Skin epidermis (tissue), 12 donors: ENCODE measurements at regions not wholly inside any gene's neighbourhood (a gene's known extent, or its start where the extent isn't known, plus 50 kb on each side); places are given as distances from the start of the nearest gene placed in this dataset.
"Not testable (repeated sequence)": the region's sequence is repeated elsewhere in the genome, so short reads cannot be mapped to it uniquely, and the experiment has no call there.

ENCODE experiments used
- H3K27ac ChIP-seq, 21 experiments: fragments of 200-600 bp; sonication (generic) in 11 of 21; one replicate each; pipeline ENCODE4 v1.5.0; 2020; ENCODE audit warnings: mild to moderate bottlenecking in 3 of 21, inconsistent platforms in 2 of 21, moderate library complexity in 2 of 21
- H3K4me3 ChIP-seq, 7 experiments: fragments of 200-600 bp; sonication (generic) in 2 of 7; one replicate each; pipeline ENCODE4 v1.5.0; 2020; ENCODE audit warnings: inconsistent platforms in 2 of 7, mild to moderate bottlenecking in 2 of 7, moderate library complexity in 1 of 7

DNA sequence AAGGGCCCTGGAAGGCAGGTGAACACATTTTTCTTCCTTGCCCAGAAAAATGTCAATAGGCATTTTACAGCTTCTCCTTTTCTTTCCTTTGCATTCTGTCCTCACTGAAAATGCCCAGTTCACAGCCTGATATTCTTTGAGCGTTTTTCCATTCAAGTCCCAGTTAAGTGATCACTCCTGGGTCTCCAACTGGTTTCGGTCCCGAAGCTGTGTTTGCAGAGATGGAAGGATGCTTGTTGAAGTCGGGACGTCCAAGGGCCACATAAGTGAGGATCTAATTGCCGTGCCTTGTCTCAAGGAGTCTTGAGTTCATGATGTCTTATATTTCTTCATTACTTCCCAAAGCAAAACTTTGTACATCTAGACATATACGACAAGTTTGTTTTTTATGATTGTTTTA lies 208.7 kb upstream of the PRKCQ start:
- no peak overlapping the region for H3K27ac ChIP-seq

DNA sequence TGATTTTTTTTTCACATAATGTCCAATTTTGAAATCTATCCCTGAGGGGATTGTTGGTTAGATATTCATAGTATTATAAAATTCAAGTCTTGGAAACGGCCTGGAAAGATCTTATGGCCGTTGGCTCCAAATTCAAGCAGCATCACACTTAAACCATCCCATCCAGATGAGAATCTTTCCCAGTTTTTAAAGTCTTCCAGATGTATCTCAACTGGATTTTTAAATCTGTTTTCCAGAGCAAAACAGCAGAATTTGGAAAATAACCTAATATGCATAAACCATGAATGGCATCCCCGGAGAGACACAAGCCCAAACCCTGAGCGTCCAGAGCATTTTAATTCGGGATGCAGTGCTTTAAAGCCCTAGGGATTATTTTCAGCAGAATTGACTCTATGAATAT lies 208.2 kb upstream of the PRKCQ start:
- no peak overlapping the region for H3K27ac ChIP-seq
- H3K4me3 ChIP-seq, result no peak overlapping the region

More for the DNA sequence above, 208.7 kb upstream of the PRKCQ start:
- H3K4me3 ChIP-seq, result no peak overlapping the region

DNA sequence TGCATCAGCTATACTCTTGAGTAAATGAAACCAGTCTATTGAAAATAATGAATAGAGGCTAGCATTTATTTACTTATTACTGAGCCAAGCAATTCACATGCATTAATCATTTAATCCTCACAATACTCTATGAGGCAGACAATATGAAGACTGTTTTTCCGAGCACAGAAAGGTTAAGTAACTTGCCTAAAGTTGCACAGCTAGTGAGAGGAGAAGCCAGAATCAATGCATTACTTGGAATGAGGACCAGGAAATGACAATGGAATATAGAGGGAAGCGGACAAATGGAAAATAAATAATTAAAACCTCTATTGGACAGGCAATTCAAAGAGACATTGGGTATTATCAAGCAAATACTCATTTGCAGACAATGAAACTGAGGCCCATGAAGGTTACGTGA lies 207.6 kb upstream of the PRKCQ start:
- Histone ChIP-seq H3K4me3 (no peak overlapping the region), H3K27ac (no peak overlapping the region)

DNA sequence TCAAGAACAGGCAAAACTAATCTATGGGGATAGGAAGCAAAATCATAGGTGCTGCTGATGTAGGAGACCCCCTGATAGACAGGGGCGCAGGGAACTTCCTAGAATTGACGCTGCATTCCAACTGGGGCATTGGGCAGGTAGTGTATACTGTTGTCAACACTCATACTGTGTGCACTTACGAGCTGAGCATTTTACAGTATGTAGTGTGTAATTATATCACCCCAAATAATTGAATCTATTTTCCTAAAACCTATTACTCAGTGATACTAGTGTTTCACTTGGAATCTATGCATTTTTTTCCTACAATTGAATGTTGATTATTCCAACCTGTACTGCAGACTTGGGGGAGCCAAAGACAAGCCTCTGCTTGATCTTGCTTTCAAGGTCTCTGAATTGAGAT lies 207.0 kb upstream of the PRKCQ start:
- no peak overlapping the region for H3K4me3 ChIP-seq
- H3K27ac ChIP-seq, result no peak overlapping the region

DNA sequence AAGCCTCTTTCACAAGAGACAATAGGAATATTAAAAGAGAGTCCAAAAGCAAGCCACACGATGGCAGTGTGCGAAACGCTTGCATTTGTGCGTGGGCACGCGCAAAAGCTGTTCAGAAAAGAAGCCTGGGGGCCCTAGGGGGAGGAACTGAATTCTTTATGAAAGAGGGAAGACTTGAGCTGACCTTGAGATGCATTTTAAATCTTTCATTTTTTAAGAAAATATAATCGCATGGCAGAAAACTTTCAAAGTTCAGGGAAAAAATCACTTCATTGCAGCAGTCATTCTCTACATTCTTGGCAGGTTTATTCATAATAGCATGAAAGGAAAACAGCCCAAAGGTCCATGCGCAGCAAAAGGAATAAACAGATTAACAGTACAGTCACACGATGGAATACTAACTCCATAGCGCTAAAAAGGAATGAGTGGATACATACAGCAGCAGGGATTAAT lies 206.5 kb upstream of the PRKCQ start:
- Histone ChIP-seq H3K4me3 (no peak overlapping the region), H3K27ac (no peak overlapping the region)

DNA sequence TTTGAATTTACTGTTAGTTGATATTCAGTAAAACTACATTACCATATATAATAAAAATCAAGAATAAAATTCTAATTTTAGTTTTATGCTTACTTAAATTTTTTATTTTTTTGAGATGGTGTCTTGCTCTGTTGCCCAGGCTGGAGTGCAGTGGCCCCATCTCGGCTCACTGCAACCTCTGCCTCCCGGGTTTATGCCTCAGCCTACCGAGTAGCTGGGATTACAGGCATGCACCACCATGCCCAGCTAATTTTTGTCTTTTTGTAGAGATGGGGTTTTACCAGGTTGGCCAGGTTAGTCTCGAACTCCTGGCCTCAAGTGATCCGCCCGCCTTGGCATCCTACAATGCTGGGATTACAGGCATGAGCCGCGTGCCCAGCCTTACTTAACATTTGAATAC lies 204.4 kb upstream of the PRKCQ start:
- not testable (repeated sequence) for H3K4me3 ChIP-seq, H3K27ac ChIP-seq

DNA sequence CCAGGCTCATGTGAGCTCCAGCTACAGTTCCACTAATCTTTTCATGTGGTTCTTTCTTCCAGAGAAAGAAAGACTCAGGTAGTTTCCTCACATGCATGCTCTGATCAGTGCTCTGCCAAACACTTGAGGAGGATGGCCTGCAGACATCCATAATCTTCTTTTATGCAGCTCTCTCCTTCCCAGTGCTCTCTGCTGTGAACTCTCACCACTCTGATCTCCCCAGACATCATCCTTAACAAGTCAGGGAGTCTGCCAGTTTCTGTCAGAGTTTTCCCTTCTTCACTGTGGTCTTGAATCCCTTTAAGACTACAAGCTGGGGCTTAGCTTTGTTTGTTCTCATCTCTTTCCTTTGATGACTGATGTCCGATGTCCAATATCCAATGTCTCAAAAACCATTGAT lies 203.4 kb upstream of the PRKCQ start:
- no peak overlapping the region for H3K4me3 ChIP-seq
- H3K27ac ChIP-seq, result no peak overlapping the region

DNA sequence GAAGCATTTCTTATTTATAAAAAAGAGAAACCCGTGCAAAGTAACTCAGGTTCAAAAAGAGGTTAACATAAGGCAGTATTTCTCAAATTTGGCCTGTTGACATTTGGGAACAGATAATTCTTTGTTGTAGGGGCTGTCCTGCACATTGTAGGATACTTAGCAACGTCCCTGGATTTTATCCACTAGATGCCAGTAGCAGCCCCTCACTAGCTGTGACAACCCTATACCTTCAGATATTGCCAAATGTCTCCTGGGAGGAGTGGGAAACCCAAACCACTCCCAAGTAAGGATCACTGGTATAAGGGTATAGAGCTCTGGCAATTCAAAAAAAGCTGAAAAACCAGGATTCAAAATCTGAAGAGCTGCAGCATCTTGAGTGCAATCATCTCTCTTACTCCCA lies 202.3 kb upstream of the PRKCQ start:
- no peak overlapping the region for H3K4me3 ChIP-seq
- no peak overlapping the region for H3K27ac ChIP-seq

DNA sequence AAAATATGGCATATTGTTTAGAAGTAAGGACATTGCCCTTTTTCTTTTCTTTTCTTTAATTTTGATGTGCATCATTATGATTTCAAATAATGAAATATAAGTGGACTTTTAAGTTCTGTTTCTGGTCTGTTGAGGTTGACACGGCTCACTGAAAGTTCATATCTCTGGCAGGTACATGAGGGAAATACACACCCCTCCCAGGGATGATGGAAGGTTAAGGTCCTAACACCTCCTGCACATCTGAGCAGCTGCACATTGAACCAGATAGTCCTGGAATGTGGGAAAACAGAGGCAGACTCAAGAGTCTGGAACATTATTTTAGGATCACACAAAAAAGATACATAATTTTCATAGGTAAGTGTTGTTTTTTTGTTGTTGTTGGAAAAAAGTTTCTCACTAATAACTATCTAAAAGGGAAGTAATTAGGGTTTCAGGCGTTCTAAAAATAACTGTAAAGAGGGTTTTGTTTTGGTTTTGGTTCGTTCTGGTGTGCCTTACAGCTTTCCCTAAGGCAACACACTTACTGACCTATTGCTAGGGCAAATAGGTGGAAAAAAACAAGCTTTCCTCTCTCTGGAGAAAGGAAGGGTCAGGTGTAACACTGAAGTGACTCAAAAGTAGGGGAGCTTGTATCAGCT lies 201.2 kb upstream of the PRKCQ start:
- H3K27ac ChIP-seq, result no peak overlapping the region
- no peak overlapping the region for H3K4me3 ChIP-seq

DNA sequence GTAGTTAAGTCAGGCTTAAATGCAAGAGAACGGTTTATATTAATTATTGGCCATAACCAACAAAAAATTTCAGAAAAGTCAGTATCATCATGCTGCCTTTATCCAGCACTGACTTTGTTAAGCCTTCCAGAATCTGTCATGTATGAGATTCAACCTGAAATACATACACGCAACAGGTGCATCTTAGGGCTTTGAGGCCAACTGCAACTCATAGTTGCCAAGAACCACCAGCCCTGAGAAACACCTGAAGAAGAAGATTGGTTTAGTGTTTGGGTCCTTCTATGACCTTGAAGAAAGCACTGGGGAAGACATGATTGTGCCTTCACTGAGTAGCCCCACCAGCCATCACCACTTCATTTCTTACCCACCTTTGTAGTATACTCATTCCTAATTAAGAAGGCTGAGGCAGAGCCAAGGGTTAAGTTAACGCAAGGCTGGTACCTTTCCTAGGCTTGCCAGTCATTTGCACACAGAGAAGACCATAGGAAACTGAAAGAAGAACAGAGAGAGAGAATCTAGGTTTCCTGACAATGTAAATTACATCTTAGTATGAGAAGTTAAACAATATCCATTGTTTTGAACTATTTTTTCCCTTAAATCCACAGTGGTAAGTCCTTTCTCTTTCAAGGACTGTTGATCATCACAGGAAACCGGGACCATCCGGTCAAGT lies 200.1 kb upstream of the PRKCQ start:
- Histone ChIP-seq H3K27ac (no peak overlapping the region), H3K4me3 (no peak overlapping the region)

DNA sequence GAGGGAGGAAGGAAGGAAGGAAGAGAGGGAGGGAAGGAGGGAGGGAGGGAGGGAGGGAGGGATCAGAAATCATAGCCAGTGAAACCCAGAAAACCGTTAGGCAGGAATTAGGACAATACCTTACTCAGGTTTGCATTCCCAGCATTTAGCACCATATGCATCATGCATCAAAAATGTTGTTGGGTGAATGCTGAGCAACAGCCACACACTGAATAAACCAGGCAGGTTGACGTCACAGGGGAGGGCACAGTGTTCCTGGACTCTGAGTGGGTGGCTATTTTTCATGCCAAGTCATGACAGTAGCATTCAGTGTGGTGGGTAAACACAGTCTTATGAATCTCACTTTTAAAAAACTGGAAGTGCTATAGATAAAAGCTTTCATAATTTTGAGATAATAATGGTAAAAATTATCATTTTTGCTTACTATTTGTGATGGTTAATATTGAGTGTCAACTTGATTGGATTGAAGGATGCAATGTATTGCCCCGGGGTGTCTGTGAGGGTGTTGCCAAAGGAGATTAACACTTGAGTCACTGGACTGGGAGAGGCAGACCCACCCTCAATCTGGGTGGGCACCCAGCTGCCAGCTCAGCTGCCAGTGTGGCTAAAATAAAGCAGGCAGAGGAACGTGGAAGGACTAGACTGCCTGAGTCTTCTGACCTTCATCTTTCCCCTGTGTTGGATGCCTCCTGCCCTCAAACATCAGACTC lies 199.1 kb upstream of the PRKCQ start:
- H3K4me3 ChIP-seq, result no peak overlapping the region
- no peak overlapping the region for H3K27ac ChIP-seq

DNA sequence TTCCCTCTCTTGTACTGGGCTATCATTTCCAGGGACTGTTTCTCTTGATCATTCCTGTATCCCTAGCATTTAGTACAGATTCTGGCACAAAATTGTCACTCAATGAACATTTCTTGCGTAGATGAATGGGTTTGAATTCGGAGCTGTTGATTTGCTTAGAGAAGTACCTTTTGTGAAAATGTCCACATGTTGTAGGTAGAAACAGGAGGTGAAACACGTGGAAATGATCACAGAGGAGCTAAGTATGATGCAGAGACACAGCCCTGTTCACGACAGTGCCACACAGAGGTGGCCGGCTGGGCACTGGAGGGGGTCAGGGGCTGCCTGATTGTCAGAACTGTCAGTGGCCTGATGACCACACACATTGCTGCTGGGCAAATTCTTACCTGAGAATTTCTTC lies 196.1 kb upstream of the PRKCQ start:
- Histone ChIP-seq H3K4me3 (no peak overlapping the region), H3K27ac (no peak overlapping the region)

DNA sequence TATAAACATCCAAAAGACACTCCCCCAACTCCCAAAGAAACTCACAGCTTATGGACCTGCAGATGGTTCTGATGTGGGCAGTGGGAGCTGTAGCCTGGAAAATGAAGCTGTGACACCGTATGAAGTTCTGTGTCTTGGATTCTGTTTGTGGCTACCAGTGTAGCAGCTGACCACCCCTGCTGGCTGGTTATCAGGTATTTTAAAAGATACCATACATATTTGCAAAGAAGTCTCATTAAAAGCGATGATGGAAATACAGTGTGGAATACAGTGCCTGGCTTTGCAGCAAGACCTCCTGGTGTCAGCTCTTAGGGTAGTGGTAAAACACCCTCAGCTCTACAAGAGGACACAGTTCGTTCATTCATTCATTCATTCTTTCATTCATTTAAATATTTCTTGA lies 194.3 kb upstream of the PRKCQ start:
- no peak overlapping the region for H3K4me3 ChIP-seq
- no peak overlapping the region for H3K27ac ChIP-seq

DNA sequence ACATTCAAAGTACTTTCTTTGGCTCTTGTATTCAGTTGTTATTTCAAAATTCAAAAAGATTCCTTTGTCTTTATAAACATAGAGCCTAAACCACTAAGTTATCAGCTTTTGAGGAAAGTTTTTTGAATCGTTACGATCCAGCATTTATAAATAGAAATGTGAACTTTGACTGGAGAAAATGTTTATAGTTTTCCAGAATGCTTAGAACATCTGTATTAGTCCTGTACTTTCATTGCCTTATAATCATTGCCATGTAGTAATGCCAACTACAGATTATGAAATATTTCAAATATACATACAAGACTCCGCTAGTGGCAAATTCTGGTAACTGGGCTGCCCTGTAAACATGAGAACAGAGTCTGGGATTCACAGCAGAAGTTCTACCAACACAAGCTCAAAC lies 191.3 kb upstream of the PRKCQ start:
- no peak overlapping the region for H3K4me3 ChIP-seq
- no peak overlapping the region for H3K27ac ChIP-seq

DNA sequence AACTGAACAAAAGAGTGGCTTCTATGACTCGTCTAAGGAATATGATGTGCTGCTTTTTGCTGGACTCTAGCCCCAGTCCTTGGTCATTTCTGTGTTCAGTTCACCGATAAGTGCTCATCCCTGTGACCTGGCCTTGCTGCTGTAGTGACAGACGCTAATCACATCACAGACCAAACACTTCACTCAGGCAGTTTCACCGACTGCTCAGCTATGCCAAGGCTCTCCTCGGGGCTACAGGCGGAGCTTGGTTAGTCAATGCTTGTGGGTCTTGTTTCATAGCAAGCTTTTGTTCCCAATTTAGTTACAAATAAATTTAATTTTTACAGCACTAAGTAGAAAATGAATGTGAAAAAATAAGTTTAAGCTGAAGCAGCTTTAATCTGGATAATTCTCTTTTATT lies 190.8 kb upstream of the PRKCQ start:
- H3K27ac ChIP-seq, result no peak overlapping the region
- no peak overlapping the region for H3K4me3 ChIP-seq

DNA sequence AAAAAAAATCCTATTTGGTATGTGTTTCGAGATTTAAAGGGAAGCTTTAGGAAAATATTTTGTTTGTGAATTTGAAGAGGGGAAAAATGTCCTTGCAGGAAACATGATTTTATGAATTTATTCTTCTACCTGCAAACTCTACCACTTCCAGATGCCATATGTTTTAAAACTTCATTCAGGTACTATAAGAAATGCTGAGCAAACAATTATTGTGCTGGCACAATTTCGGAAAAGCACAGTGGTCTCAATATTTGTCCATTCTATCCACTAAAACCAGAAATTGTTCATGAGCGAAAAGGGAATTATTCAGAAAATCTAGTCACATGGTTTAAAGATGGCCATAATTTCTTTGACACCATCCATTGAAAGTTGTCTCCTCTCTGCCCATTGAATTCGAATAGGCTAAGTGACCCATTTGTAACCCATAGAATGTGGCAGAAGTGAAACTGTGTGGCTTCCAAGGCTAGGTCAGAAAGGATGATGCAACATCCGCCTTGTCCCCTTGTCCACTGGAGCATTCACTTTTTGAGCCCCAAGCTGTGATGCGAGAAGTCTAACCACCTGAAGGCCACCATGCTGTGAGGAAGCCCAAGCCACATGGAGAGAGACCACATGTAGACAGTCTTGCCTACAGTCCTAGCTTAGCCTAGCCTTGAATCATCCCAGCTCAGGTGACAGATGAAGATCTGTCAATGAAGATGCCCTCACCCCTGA lies 189.8 kb upstream of the PRKCQ start:
- Histone ChIP-seq H3K4me3 (no peak overlapping the region), H3K27ac (no peak overlapping the region)

DNA sequence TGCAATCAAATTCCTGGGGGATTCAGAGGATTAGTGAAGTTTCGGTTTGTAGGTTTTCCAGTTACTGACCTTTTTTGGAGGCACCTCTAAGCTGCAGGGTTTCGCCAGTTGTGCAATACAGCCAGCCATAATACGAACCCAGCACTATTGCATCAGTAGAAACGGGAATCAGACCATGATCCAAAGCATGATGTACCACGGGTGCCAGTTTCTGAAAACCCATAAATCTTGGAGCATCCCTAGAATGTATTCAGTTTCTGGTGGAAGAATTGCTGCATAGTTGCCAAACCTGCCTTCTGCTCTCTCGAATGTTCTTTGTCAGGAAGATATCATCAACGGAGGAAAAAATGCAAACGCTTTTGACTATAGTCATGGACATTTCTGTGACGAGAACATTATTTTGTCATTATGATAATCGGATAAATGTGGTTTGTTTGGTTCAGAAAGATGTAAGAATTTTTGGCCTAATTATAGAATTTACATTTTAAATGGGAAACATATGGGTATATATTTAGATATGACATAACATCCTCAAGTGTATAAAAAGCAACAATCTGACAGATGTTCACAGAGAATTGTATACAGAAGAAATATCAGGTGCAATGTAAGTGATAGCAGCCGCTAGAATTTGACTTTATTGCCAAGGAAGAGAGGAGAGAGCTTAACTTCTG lies 186.2 kb upstream of the PRKCQ start:
- Histone ChIP-seq H3K27ac (no peak overlapping the region), H3K4me3 (no peak overlapping the region)

DNA sequence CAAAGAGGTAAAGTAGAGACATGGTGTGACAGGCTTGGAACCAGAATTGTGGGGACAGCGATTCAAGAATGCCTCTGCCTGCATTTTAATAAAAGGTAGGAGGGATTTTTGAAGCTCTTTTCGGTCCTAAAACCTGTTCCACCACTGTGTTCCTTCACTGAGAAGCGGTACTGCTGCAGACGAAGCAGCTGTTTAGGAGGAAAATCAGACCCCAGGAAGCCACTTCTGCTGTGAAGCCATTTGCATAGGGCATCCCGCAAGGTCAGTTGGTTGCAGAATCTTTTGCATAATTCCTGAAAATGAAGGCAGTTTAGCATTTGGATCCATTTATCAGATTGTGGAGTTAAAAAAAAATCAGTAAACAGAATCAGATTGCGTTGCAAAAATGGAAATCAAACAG lies 183.3 kb upstream of the PRKCQ start:
- H3K27ac ChIP-seq, result no peak overlapping the region
- H3K4me3 ChIP-seq, result no peak overlapping the region

DNA sequence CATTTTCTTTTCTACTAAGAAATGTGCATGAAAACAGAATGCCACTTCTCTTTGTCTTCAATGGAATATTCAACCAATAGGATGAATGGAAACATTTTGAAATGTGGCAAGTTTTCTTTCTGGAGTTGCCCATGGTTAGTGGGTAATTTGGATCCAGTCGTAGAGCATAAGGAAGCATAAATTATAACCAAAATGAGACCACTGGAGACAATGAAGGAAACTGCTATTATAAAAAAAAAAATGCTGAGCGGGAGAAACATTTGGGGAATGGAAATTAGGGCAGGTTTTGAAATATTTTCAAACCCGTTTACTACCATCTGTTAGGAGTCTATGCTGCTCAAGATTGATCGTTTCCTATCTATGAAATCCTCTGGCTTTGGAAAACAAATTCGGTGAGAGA lies 182.9 kb upstream of the PRKCQ start:
- no peak overlapping the region for H3K4me3 ChIP-seq
- no peak overlapping the region for H3K27ac ChIP-seq

DNA sequence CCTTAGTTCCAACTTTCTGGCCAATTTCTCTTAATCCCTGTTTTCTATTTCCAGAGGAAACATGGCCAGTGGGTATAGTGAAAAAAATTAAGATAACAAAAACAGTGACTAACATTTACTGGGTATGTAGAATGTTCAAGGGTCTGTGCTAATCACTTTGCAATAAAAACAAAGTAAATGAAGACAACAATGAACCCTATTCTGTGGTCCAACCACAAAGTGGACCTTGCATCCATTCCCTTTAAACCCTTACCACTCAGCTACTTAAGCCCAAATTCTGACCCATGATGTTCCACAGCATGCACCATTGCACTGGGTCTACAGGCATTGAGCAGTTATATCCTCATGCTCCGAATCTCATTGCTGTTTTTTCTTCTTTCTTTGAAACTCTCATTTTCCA lies 179.9 kb upstream of the PRKCQ start:
- Histone ChIP-seq H3K4me3 (no peak overlapping the region), H3K27ac (no peak overlapping the region)
